H1 (cell line): ENCODE measurements at regions not wholly inside any gene's neighbourhood (a gene's known extent, or its start where the extent isn't known, plus 50 kb on each side); places are given as distances from the start of the nearest gene placed in this dataset.

Source experiments
- CTCF ChIA-PET: fragments of 300-600 bp; sonication (Branson Sonifier 250); formaldehyde crosslinking; loops from one replicate; lab custom pipeline; 2021; ENCODE audit not compliant: partially characterized antibody; lab: Charles Lee
- POLR2A ChIA-PET: fragments of 300-600 bp; sonication (Branson Sonifier 250); formaldehyde crosslinking; loops from one replicate; lab custom pipeline; 2021; ENCODE audit warnings: inconsistent platforms; ENCODE audit not compliant: partially characterized antibody; lab: Charles Lee
- DNase-seq, 2 experiments: peaks; one replicate each; pipeline versions ENCODE4 v3.0.0 to v3.0.0-alpha.2; 2010 to 2022; ENCODE audit warnings: low spot score in 2 of 2, low read depth in 1 of 2, mixed read lengths in 1 of 2
- FAIRE-seq: peaks from 2 replicates; lab custom pipeline; 2011; peaks lifted over from hg19 to GRCh38; lab: Jason Lieb, UNC
- H2AFZ ChIP-seq: 2 replicates; pipeline ENCODE4 v1.8.1; 2012; ENCODE audit warnings: low read length, inconsistent platforms
- H2AK5ac ChIP-seq: 2 replicates; pipeline ENCODE4 v1.6.1; 2013; ENCODE audit warnings: low read depth, low read length
- H2BK120ac ChIP-seq: replicated peaks from 2 replicates; pipeline ENCODE3; 2013; ENCODE audit warnings: low read depth, low read length, inconsistent platforms
- H2BK12ac ChIP-seq: 2 replicates; pipeline ENCODE4 v1.6.1; 2013; ENCODE audit warnings: low read depth, low read length
- H2BK15ac ChIP-seq: 2 replicates; pipeline ENCODE4 v1.6.1; 2013; ENCODE audit warnings: low read length
- H2BK20ac ChIP-seq: 2 replicates; pipeline ENCODE4 v1.6.1; 2013; ENCODE audit warnings: low read length
- H2BK5ac ChIP-seq: 2 replicates; pipeline ENCODE4 v1.6.1; 2013; ENCODE audit warnings: low read depth, low read length
- H3K14ac ChIP-seq: 2 replicates; pipeline ENCODE4 v1.6.1; 2013; ENCODE audit warnings: inconsistent platforms; ENCODE audit not compliant: insufficient read length
- H3K18ac ChIP-seq: 2 replicates; pipeline ENCODE4 v1.6.1; 2013; ENCODE audit warnings: low read length; ENCODE audit errors: extremely low read depth
- H3K23ac ChIP-seq: 2 replicates; pipeline ENCODE4 v1.6.1; 2013; ENCODE audit warnings: inconsistent platforms; ENCODE audit not compliant: insufficient read length
- H3K23me2 ChIP-seq: 2 replicates; pipeline ENCODE4 v1.6.1; 2013; ENCODE audit warnings: low read depth, low read length
- H3K27ac ChIP-seq: 2 replicates; pipeline ENCODE4 v1.6.1; 2011; ENCODE audit warnings: low read depth, low read length, inconsistent platforms
- H3K27me3 ChIP-seq, 4 experiments: replicated peaks in 1 of 4; 1 replicate in 1 of 4; 2 replicates in 3 of 4; pipeline versions ENCODE4 v1.6.1 to v1.8.1; 2011 to 2013; ENCODE audit warnings: low read length in 3 of 4, mild to moderate bottlenecking in 3 of 4, inconsistent platforms in 2 of 4, mixed read lengths in 2 of 4, moderate library complexity in 1 of 4; ENCODE audit not compliant: control insufficient read depth in 3 of 4, insufficient read depth in 3 of 4; ENCODE audit errors: extremely low read depth in 1 of 4
- H3K36me3 ChIP-seq, 4 experiments: 2 replicates each; pipeline versions ENCODE4 v1.6.1 to v1.8.1; 2011 to 2013; ENCODE audit warnings: mild to moderate bottlenecking in 4 of 4, low read length in 3 of 4, moderate library complexity in 2 of 4, control low read depth in 1 of 4, inconsistent platforms in 1 of 4; ENCODE audit not compliant: insufficient read depth in 4 of 4, control insufficient read depth in 2 of 4
- H3K4ac ChIP-seq: replicated peaks from 2 replicates; pipeline ENCODE3; 2013; ENCODE audit warnings: low read length, low read depth, mixed read lengths, inconsistent platforms; ENCODE audit not compliant: insufficient read length
- H3K4me1 ChIP-seq, 4 experiments: replicated peaks in 1 of 4; 1 replicate in 1 of 4; 2 replicates in 3 of 4; pipeline versions ENCODE4 v1.6.1 to v1.8.1; 2011 to 2013; ENCODE audit warnings: low read length in 3 of 4, inconsistent platforms in 2 of 4, mixed read lengths in 1 of 4; ENCODE audit not compliant: insufficient read depth in 4 of 4, control insufficient read depth in 3 of 4
- H3K4me2 ChIP-seq, 2 experiments: 2 replicates each; pipeline versions ENCODE4 v1.6.1 to v1.8.1; 2011 to 2013; ENCODE audit warnings: low read depth in 2 of 2, low read length in 2 of 2, control low read depth in 1 of 2, inconsistent platforms in 1 of 2, mild to moderate bottlenecking in 1 of 2; ENCODE audit not compliant: insufficient read depth in 1 of 2
- H3K4me3 ChIP-seq, 4 experiments: fragments of 200-600, 300-600 bp in 1 of 4; sonication (generic), shearing (Covaris generic), sonication (Bioruptor Twin) in 1 of 4; 2 replicates each; pipeline versions ENCODE4 v1.5.1 to v1.8.1; 2011 to 2016; ENCODE audit warnings: low read length in 4 of 4, low read depth in 3 of 4, control low read depth in 2 of 4, inconsistent platforms in 2 of 4, mild to moderate bottlenecking in 2 of 4, mixed read lengths in 1 of 4, moderate library complexity in 1 of 4; ENCODE audit not compliant: insufficient read depth in 2 of 4; ENCODE audit errors: extremely low read depth in 1 of 4
- H3K56ac ChIP-seq: replicated peaks from 2 replicates; pipeline ENCODE3; 2013; ENCODE audit warnings: low read depth, mild to moderate bottlenecking, mixed read lengths, low read length, inconsistent platforms; ENCODE audit not compliant: insufficient read length
- H3K79me1 ChIP-seq: 2 replicates; pipeline ENCODE4 v1.6.1; 2013; ENCODE audit warnings: low read depth, low read length, control low read depth
- H3K79me2 ChIP-seq, 2 experiments: 2 replicates each; pipeline versions ENCODE4 v1.6.1 to v1.8.1; 2012 to 2013; ENCODE audit warnings: low read length in 2 of 2, mild to moderate bottlenecking in 2 of 2, inconsistent platforms in 1 of 2; ENCODE audit not compliant: insufficient read depth in 2 of 2, control insufficient read depth in 1 of 2
- H3K9ac ChIP-seq, 4 experiments: replicated peaks in 1 of 4; 1 replicate in 1 of 4; 2 replicates in 3 of 4; pipeline versions ENCODE4 v1.6.1 to v1.8.1; 2011 to 2013; ENCODE audit warnings: low read depth in 3 of 4, low read length in 3 of 4, control low read depth in 2 of 4, mild to moderate bottlenecking in 2 of 4, moderate library complexity in 2 of 4, inconsistent platforms in 1 of 4; ENCODE audit errors: extremely low read depth in 1 of 4
- H3K9me3 ChIP-seq, 2 experiments: 2 replicates each; pipeline versions ENCODE4 v1.6.1 to v1.8.1; 2012 to 2013; ENCODE audit warnings: mild to moderate bottlenecking in 2 of 2, moderate library complexity in 2 of 2, control low read depth in 1 of 2, inconsistent platforms in 1 of 2, low read depth in 1 of 2, low read length in 1 of 2, mixed read lengths in 1 of 2; ENCODE audit not compliant: insufficient read depth in 2 of 2
- H4K20me1 ChIP-seq, 2 experiments: replicated peaks in 1 of 2; 2 replicates each; pipeline versions ENCODE3 to v1.8.1; 2011 to 2013; ENCODE audit warnings: inconsistent platforms in 2 of 2, low read length in 2 of 2, mild to moderate bottlenecking in 1 of 2; ENCODE audit not compliant: insufficient read depth in 2 of 2, control insufficient read depth in 1 of 2
- H4K5ac ChIP-seq: 2 replicates; pipeline ENCODE4 v1.6.1; 2013; ENCODE audit warnings: low read length, low read depth, mixed read lengths, inconsistent platforms; ENCODE audit not compliant: insufficient read length
- H4K8ac ChIP-seq: 2 replicates; pipeline ENCODE4 v1.8.0; 2013; ENCODE audit warnings: mild to moderate bottlenecking, moderate library complexity, low read length, inconsistent platforms; ENCODE audit not compliant: insufficient read depth; ENCODE audit errors: extremely low read depth
- H4K91ac ChIP-seq: replicated peaks from 2 replicates; pipeline ENCODE3; 2013; ENCODE audit warnings: low read length, mixed read lengths, inconsistent platforms; ENCODE audit not compliant: insufficient read length
- ATF3 ChIP-seq: IDR thresholded peaks from 2 replicates; pipeline ENCODE4 v1.6.1; 2011; ENCODE audit warnings: low read depth, mild to moderate bottlenecking, low read length; ENCODE audit not compliant: insufficient read depth
- CBX5 ChIP-seq: fragments of 300-800, 300-1000 bp; sonication (generic); IDR thresholded peaks from 2 replicates; pipeline ENCODE4 v1.7.1; 2016; ENCODE audit warnings: antibody characterized with exemption, low read length, low read depth
- CHD2 ChIP-seq: IDR thresholded peaks from 2 replicates; pipeline ENCODE4 v1.6.1; 2012; ENCODE audit warnings: low read length, improper control_type of control experiment
- FOSL1 ChIP-seq: IDR thresholded peaks from 2 replicates; pipeline ENCODE4 v1.6.1; 2011; ENCODE audit warnings: mild to moderate bottlenecking, low read depth, low read length, moderate library complexity; ENCODE audit not compliant: insufficient read depth
- KDM4A ChIP-seq: IDR thresholded peaks from one replicate; pipeline ENCODE4 v1.7.1; 2012; ENCODE audit warnings: low read depth, mild to moderate bottlenecking, moderate library complexity, low read length, inconsistent platforms; ENCODE audit not compliant: severe bottlenecking
- POLR2AphosphoS5 ChIP-seq: IDR thresholded peaks from 2 replicates; pipeline ENCODE4 v1.6.1; 2011; ENCODE audit warnings: low read depth, low read length
- RFX5 ChIP-seq: IDR thresholded peaks from 2 replicates; pipeline ENCODE4 v1.6.1; 2011; ENCODE audit warnings: low read depth, low read length, improper control_type of control experiment, borderline replicate concordance
- RXRA ChIP-seq: IDR thresholded peaks from 2 replicates; pipeline ENCODE4 v1.6.1; 2011; ENCODE audit warnings: low read depth, mild to moderate bottlenecking, low read length, moderate library complexity; ENCODE audit not compliant: insufficient read depth
- SIN3A ChIP-seq, 2 experiments: IDR thresholded peaks in 1 of 2; conservative IDR thresholded peaks in 1 of 2; 2 replicates each; pipeline ENCODE4 v1.6.1; 2011 to 2012; ENCODE audit warnings: low read length in 2 of 2, improper control_type of control experiment in 1 of 2, low read depth in 1 of 2, mild to moderate bottlenecking in 1 of 2
- SIRT6 ChIP-seq: IDR thresholded peaks from one replicate; pipeline ENCODE4 v1.7.1; 2012; ENCODE audit warnings: low read length, inconsistent platforms
- SP4 ChIP-seq: IDR thresholded peaks from 2 replicates; pipeline ENCODE4 v1.6.1; 2012; ENCODE audit warnings: low read length, inconsistent platforms
- SRF ChIP-seq: IDR thresholded peaks from 2 replicates; pipeline ENCODE4 v1.6.1; 2011; ENCODE audit warnings: mild to moderate bottlenecking, low read depth, low read length, moderate library complexity
- SUZ12 ChIP-seq: fragments of 200-600 bp; sonication (generic); IDR thresholded peaks from 2 replicates; pipeline ENCODE4 v1.6.1; 2012; ENCODE audit warnings: mild to moderate bottlenecking, inconsistent platforms, low read length, moderate library complexity, mixed read lengths
- TCF12 ChIP-seq: IDR thresholded peaks from 2 replicates; pipeline ENCODE4 v1.6.1; 2011; ENCODE audit warnings: low read depth, mild to moderate bottlenecking, low read length
- ZNF274 ChIP-seq: IDR thresholded peaks from 2 replicates; pipeline ENCODE4 v1.7.0; 2012; ENCODE audit warnings: low read length, borderline replicate concordance; ENCODE audit errors: extremely low read depth
- WGBS, 2 experiments: shearing (Covaris generic) in 1 of 2; methylation state at CpG; one replicate each; pipeline versions ENCODE4 v1.1.6 to v1.1.7; 2013 to 2015; ENCODE audit warnings: low lambda C conversion rate in 2 of 2, mixed read lengths in 2 of 2, inconsistent platforms in 1 of 2, low coverage in 1 of 2, missing lambda C conversion rate in 1 of 2; ENCODE audit not compliant: insufficient replicate concordance in 2 of 2, insufficient coverage in 1 of 2, insufficient read length in 1 of 2; ENCODE audit errors: extremely low coverage in 1 of 2, missing lambda C conversion rate in 1 of 2; 5-methylcytosine and 5-hydroxymethylcytosine counted together

GRCh38 chr4:138879757-138880156, 135.8 kb upstream of the NOCT start:
- Histone ChIP-seq H3K79me1 (no peaks in the 10 kb centered on the region), H3K9ac (no peak overlapping the region), H2AK5ac (no peak overlapping the region), H3K4ac (no peak overlapping the region), H3K36me3 (no peaks in the 10 kb centered on the region), H3K4me1 (no peaks in the 10 kb centered on the region), H3K23ac (no peak overlapping the region), H3K27ac (no peak overlapping the region), H2BK20ac (no peak overlapping the region), H4K91ac (no peak overlapping the region), H3K79me2 (no peaks in the 10 kb centered on the region), H4K20me1 (no peaks in the 10 kb centered on the region), H2BK15ac (no peak overlapping the region), H2BK12ac (no peak overlapping the region), H3K23me2 (no peaks in the 10 kb centered on the region), H2BK5ac (no peak overlapping the region), H4K8ac (no peak overlapping the region), H3K9me3 (no peaks in the 10 kb centered on the region; a peak in 1 of 4 replicates), H4K5ac (no peak overlapping the region), H3K56ac (no peak overlapping the region), H3K4me3 (no peak overlapping the region), H3K18ac (no peak overlapping the region), H2AFZ (no peak overlapping the region), H3K14ac (no peak overlapping the region), H3K27me3 (no peaks in the 10 kb centered on the region), H3K4me2 (no peak overlapping the region), H2BK120ac (no peak overlapping the region)
- CTCF ChIA-PET = interaction anchor here (1.4 kb wide), 1 partner anchor 9 kb away, joined by 4 read pairs; no protein-coding TSS in a partner anchor
- TF ChIP-seq SP4 (no peak), SRF (no peak), POLR2AphosphoS5 (no peak), FOSL1 (no peak), CBX5 (no peak), CHD2 (no peak), RXRA (no peak), TCF12 (no peak), SIRT6 (no peak), RFX5 (no peak), SUZ12 (no peak), SIN3A (conservative IDR thresholded peaks at IDR 0.05 in 1 of 2, IDR thresholded peaks at IDR 0.05 in 1 of 2; ENCODE audit: low read depth in 1 of 2, low read length in 2 of 2) (no peak), KDM4A (no peak), ZNF274 (no peak), ATF3 (no peak)
- no peak for DNase-seq
- 91% methylated on average over 3 of the region's 3 CpGs; no CpG with 5 or more reads in 1 of the 2 experiments for WGBS, 2 experiments
- POLR2A ChIA-PET = no interaction called here
- FAIRE-seq = no peak
